Endothelial cell of umbilical vein (primary cell): ENCODE measurements at regions not wholly inside any gene's neighbourhood (a gene's known extent, or its start where the extent isn't known, plus 50 kb on each side); places are given as distances from the start of the nearest gene placed in this dataset.

ENCODE experiments used
- BruUV-seq: library from RNA; stranded (reverse); fragments of 400-500 nt; replicated peaks from 2 replicates; lab custom pipeline; 2021; lab: Mats Ljungman, UMichigan
- CTCF ChIA-PET: fragments of 300-600, 350-600 bp; sonication (Branson Sonifier 250); formaldehyde crosslinking; loops from one replicate; lab custom pipeline; 2021; ENCODE audit warnings: antibody characterized with exemption, inconsistent platforms; lab: Charles Lee
- POLR2A ChIA-PET: fragments of 300-600, 350-600 bp; sonication (Branson Sonifier 250); formaldehyde crosslinking; loops from one replicate; lab custom pipeline; 2021; ENCODE audit warnings: antibody characterized with exemption, inconsistent platforms; lab: Charles Lee
- DNase-seq: peaks from one replicate; pipeline ENCODE4 v3.0.0-alpha.2; 2011; ENCODE audit warnings: low read depth, low spot score
- FAIRE-seq: peaks from 2 replicates; lab custom pipeline; 2011; peaks lifted over from hg19 to GRCh38; lab: Jason Lieb, UNC
- H2AFZ ChIP-seq: 2 replicates; pipeline ENCODE4 v1.6.0; 2012; ENCODE audit warnings: low read depth, low read length, control low read depth, inconsistent platforms
- H3K27ac ChIP-seq: 2 replicates; pipeline ENCODE4 v1.5.1; 2011; ENCODE audit warnings: low read depth, mild to moderate bottlenecking, control low read depth, low read length, moderate library complexity; ENCODE audit not compliant: insufficient read depth
- H3K27me3 ChIP-seq, 2 experiments: 2 replicates each; pipeline versions ENCODE4 v1.6.0 to v1.6.1; 2011; ENCODE audit warnings: low read length in 2 of 2, mixed read lengths in 1 of 2; ENCODE audit not compliant: control insufficient read depth in 2 of 2, insufficient read depth in 2 of 2
- H3K36me3 ChIP-seq, 2 experiments: 2 replicates in 1 of 2; 3 replicates in 1 of 2; pipeline ENCODE4 v1.5.1; 2011; ENCODE audit warnings: low read length in 2 of 2, mild to moderate bottlenecking in 1 of 2, moderate library complexity in 1 of 2; ENCODE audit not compliant: control insufficient read depth in 2 of 2, insufficient read depth in 2 of 2; ENCODE audit errors: extremely low read depth in 1 of 2
- H3K4me1 ChIP-seq: 3 replicates; pipeline ENCODE4 v1.5.1; 2011; ENCODE audit warnings: mild to moderate bottlenecking, low read length; ENCODE audit not compliant: control insufficient read depth, insufficient read depth; ENCODE audit errors: extremely low read depth
- H3K4me2 ChIP-seq: 2 replicates; pipeline ENCODE4 v1.6.1; 2011; ENCODE audit warnings: low read length, control low read depth, mixed read lengths; ENCODE audit not compliant: insufficient read depth
- H3K4me3 ChIP-seq, 3 experiments: fragments of 200-600 bp in 1 of 3; sonication (generic), shearing (Covaris generic) in 1 of 3; replicated peaks in 1 of 3; 2 replicates each; pipeline ENCODE4 v1.5.1; 2011 to 2016; ENCODE audit warnings: control low read depth in 3 of 3, low read length in 3 of 3, mild to moderate bottlenecking in 2 of 3, inconsistent platforms in 1 of 3, low read depth in 1 of 3, moderate library complexity in 1 of 3; ENCODE audit not compliant: insufficient read depth in 1 of 3
- H3K79me2 ChIP-seq: 2 replicates; pipeline ENCODE4 v1.6.0; 2012; ENCODE audit warnings: low read length, inconsistent platforms; ENCODE audit not compliant: control insufficient read depth, insufficient read depth
- H3K9ac ChIP-seq: replicated peaks from 2 replicates; pipeline ENCODE3; 2011; ENCODE audit warnings: low read length, control low read depth; ENCODE audit not compliant: insufficient read depth; ENCODE audit errors: extremely low read depth
- H3K9me1 ChIP-seq: replicated peaks from 3 replicates; pipeline ENCODE4 v1.6.0; 2011; ENCODE audit warnings: mild to moderate bottlenecking, low read length; ENCODE audit not compliant: control insufficient read depth, insufficient read depth; ENCODE audit errors: extremely low read depth
- H3K9me3 ChIP-seq: replicated peaks from 2 replicates; pipeline ENCODE4 v1.5.1; 2012; ENCODE audit warnings: low read length, inconsistent platforms; ENCODE audit not compliant: control insufficient read depth, insufficient read depth
- H4K20me1 ChIP-seq: replicated peaks from 2 replicates; pipeline ENCODE3; 2011; ENCODE audit warnings: mild to moderate bottlenecking, low read length; ENCODE audit not compliant: control insufficient read depth, insufficient read depth; ENCODE audit errors: extremely low read depth
- EZH2 ChIP-seq: IDR thresholded peaks from 2 replicates; pipeline ENCODE4 v1.6.1; 2012; ENCODE audit warnings: borderline replicate concordance, low read depth, mild to moderate bottlenecking, moderate library complexity, low read length, inconsistent platforms; ENCODE audit not compliant: severe bottlenecking
- FOS ChIP-seq: IDR thresholded peaks from 2 replicates; pipeline ENCODE4 v1.6.1; 2011; ENCODE audit warnings: mild to moderate bottlenecking, low read length, moderate library complexity, borderline replicate concordance; ENCODE audit not compliant: insufficient read depth
- MYC ChIP-seq: IDR thresholded peaks from one replicate; pipeline ENCODE4 v1.6.1; 2011; ENCODE audit warnings: mild to moderate bottlenecking, low read depth, low read length
- POLR2AphosphoS5 ChIP-seq: IDR thresholded peaks from 2 replicates; pipeline ENCODE4 v1.6.1; 2012; ENCODE audit warnings: low read depth, mild to moderate bottlenecking, control low read depth, low read length, moderate library complexity; ENCODE audit not compliant: insufficient read depth
- dilution Hi-C: fragments of 300-500 bp; cut with MboI; formaldehyde crosslinking; loops from one replicate; pipeline ENCODE4 v1.15.0; 2019; ENCODE audit warnings: low sequenced_read_pairs; ENCODE audit not compliant: extremely low pct_ligation_motif_present
- intact Hi-C: fragments of 100-400 bp; cut with micrococcal nuclease; formaldehyde crosslinking; loops from one replicate; pipeline ENCODE4 v1.10.0; 2022

- H3K9ac ChIP-seq, result no peak overlapping the region
- H3K4me1 ChIP-seq, result no peaks in the 10 kb centered on the region
- no TSS peak for BruUV-seq
- TF ChIP-seq EZH2 (no peak), FOS (no peak), MYC (no peak)
- H3K36me3 ChIP-seq, result no peaks in the 10 kb centered on the region
- H3K9me1 ChIP-seq, result no peaks in the 10 kb centered on the region
- ChIA-PET POLR2A (no interaction called here), CTCF (no interaction called here)
- no peaks in the 10 kb centered on the region for H4K20me1 ChIP-seq
- DNase-seq (no peak), FAIRE-seq (no peak)
- intact Hi-C loops, result no loop called here
- H3K9me3 ChIP-seq, result no peaks in the 10 kb centered on the region
- H3K4me2 ChIP-seq, result no peak overlapping the region
- no peak overlapping the region for H3K27ac ChIP-seq
- H3K4me3 ChIP-seq, result no peak overlapping the region
- dilution Hi-C loops, result no loop called here
- H3K27me3 ChIP-seq, result no peaks in the 10 kb centered on the region
- no peaks in the 10 kb centered on the region for H3K79me2 ChIP-seq
- no peak overlapping the region for H2AFZ ChIP-seq
These were observed 606.9 kb downstream of the CDH26 start for GRCh38 chr20:60565083-60565482.

GRCh38 chr20:60565551-60565950, 607.3 kb downstream of the CDH26 start:
- FAIRE-seq (no peak), DNase-seq (no peak)
- no peaks in the 10 kb centered on the region for H3K27me3 ChIP-seq
- dilution Hi-C loops, result no loop called here
- ChIA-PET POLR2A (no interaction called here), CTCF (no interaction called here)
- TF ChIP-seq POLR2AphosphoS5, result no peak
- no peak overlapping the region for H3K4me2 ChIP-seq
- no peaks in the 10 kb centered on the region for H3K79me2 ChIP-seq
- H3K9me1 ChIP-seq, result no peaks in the 10 kb centered on the region
- intact Hi-C loops, result no loop called here
- H3K27ac ChIP-seq, result no peak overlapping the region
- no peaks in the 10 kb centered on the region for H4K20me1 ChIP-seq
- H3K4me1 ChIP-seq, result no peaks in the 10 kb centered on the region
- no peak overlapping the region for H2AFZ ChIP-seq
- H3K9me3 ChIP-seq, result peaks cover 3% of the 10 kb centered on the region
- no peaks in the 10 kb centered on the region for H3K36me3 ChIP-seq
- no TSS peak for BruUV-seq
- H3K9ac ChIP-seq, result no peak overlapping the region
- no peak overlapping the region for H3K4me3 ChIP-seq
